ENCODE measurements at regions not wholly inside any gene's neighbourhood (a gene's known extent, or its start where the extent isn't known, plus 50 kb on each side); places are given as distances from the start of the nearest gene placed in this dataset.
"Not testable (repeated sequence)": the region's sequence is repeated elsewhere in the genome, so short reads cannot be mapped to it uniquely, and the experiment has no call there.

- TF ChIP-seq ATF3 (CRISPR knock-in tag; conservative IDR thresholded peaks at IDR 0.05); CTCF (IDR thresholded peaks at IDR 0.05); ZNF671 (CRISPR knock-in tag; IDR thresholded peaks at IDR 0.05); ZNF281 (CRISPR knock-in tag; IDR thresholded peaks at IDR 0.05); NFYB (CRISPR knock-in tag; conservative IDR thresholded peaks at IDR 0.05; ENCODE audit: low read depth); ZNF512 (CRISPR knock-in tag; IDR thresholded peaks at IDR 0.05; ENCODE audit: borderline replicate concordance); MLX (CRISPR knock-in tag; IDR thresholded peaks at IDR 0.05); ZNF121 (CRISPR knock-in tag; IDR thresholded peaks at IDR 0.05); CREB1 (CRISPR knock-in tag; IDR thresholded peaks at IDR 0.05); NR2C2 (CRISPR knock-in tag; IDR thresholded peaks at IDR 0.05); CBFB (CRISPR knock-in tag; IDR thresholded peaks at IDR 0.05; ENCODE audit: low read depth); NR1H2 (CRISPR knock-in tag; IDR thresholded peaks at IDR 0.05): not testable (repeated sequence)
Measured at GRCh38 chr22:15924820-15925219, 235.0 kb downstream of the POTEH start.

Data from WTC11 (cell line).